K562 (cell line): ENCODE measurements at regions not wholly inside any gene's neighbourhood (a gene's known extent, or its start where the extent isn't known, plus 50 kb on each side); places are given as distances from the start of the nearest gene placed in this dataset.

ENCODE experiments used
- ATAC-seq: fragments of 200-7000 bp; cut with Tn5 transposase; 3 replicates; pipeline ENCODE4 v1.9.1; 2020; ENCODE audit warnings: moderate library complexity
- BruUV-seq: library from RNA; stranded (reverse); fragments of 400-500 nt; replicated peaks from 2 replicates; lab custom pipeline; 2021; lab: Mats Ljungman, UMichigan
- CTCF ChIA-PET: fragments of 300-600 bp; formaldehyde crosslinking; extraction: SDS; loops from one replicate; lab custom pipeline; 2021; ENCODE audit warnings: low intra/inter-chr PET ratio; lab: Yijun Ruan, JAX
- POLR2A ChIA-PET: fragments of 300-600, 350-650 bp; sonication (Branson Sonifier 250); formaldehyde crosslinking; extraction: SDS; loops from one replicate; lab custom pipeline; 2021; ENCODE audit warnings: antibody characterized with exemption, inconsistent platforms; lab: Yijun Ruan, JAX
- DNase-seq, 4 experiments: peaks; one replicate each; pipeline versions ENCODE4 v3.0.0 to v3.0.0-alpha.2; 2011 to 2018; ENCODE audit warnings: low spot score in 3 of 4, mixed read lengths in 3 of 4; ENCODE audit errors: extremely low read depth in 1 of 4
- FAIRE-seq: peaks from 2 replicates; lab custom pipeline; 2011; peaks lifted over from hg19 to GRCh38; lab: Jason Lieb, UNC
- H2AFZ ChIP-seq: 2 replicates; pipeline ENCODE4 v1.6.0; 2011; ENCODE audit warnings: low read depth, low read length, control low read depth, inconsistent platforms
- H3K27ac ChIP-seq: fragments of 200-600 bp; 3 replicates; pipeline ENCODE4 v1.8.0; 2011; ENCODE audit warnings: low read depth, mild to moderate bottlenecking, control low read depth, inconsistent platforms, low read length, moderate library complexity, mixed read lengths; ENCODE audit errors: extremely low read depth
- H3K27me3 ChIP-seq, 2 experiments: fragments of 300-600 bp in 1 of 2; 2 replicates in 1 of 2; 3 replicates in 1 of 2; pipeline versions ENCODE4 v1.6.0 to v1.8.0; 2011; ENCODE audit warnings: inconsistent platforms in 2 of 2, low read length in 2 of 2, mild to moderate bottlenecking in 1 of 2, mixed read lengths in 1 of 2, moderate library complexity in 1 of 2; ENCODE audit not compliant: control insufficient read depth in 2 of 2, insufficient read depth in 2 of 2
- H3K36me3 ChIP-seq: fragments of 300-600 bp; 3 replicates; pipeline ENCODE4 v1.8.0; 2011; ENCODE audit warnings: mild to moderate bottlenecking, low read length, inconsistent platforms; ENCODE audit not compliant: control insufficient read depth, insufficient read depth
- H3K4me1 ChIP-seq, 2 experiments: fragments of 200-600 bp in 1 of 2; replicated peaks in 1 of 2; 2 replicates in 1 of 2; 3 replicates in 1 of 2; pipeline versions ENCODE4 v1.5.1 to v1.8.0; 2011; ENCODE audit warnings: inconsistent platforms in 2 of 2, low read length in 2 of 2, mild to moderate bottlenecking in 1 of 2, mixed read lengths in 1 of 2, moderate library complexity in 1 of 2; ENCODE audit not compliant: control insufficient read depth in 2 of 2, insufficient read depth in 2 of 2
- H3K4me2 ChIP-seq: 2 replicates; pipeline ENCODE4 v1.6.1; 2011; ENCODE audit warnings: low read length, control low read depth, inconsistent platforms, mixed read lengths; ENCODE audit not compliant: insufficient read depth
- H3K4me3 ChIP-seq: fragments of 200-600 bp; sonication (generic), shearing (Covaris generic); 2 replicates; pipeline ENCODE4 v1.5.1; 2016; ENCODE audit warnings: control low read depth, inconsistent platforms
- H3K79me2 ChIP-seq: fragments of 200-600 bp; 3 replicates; pipeline ENCODE4 v1.8.0; 2011; ENCODE audit warnings: low read length, inconsistent platforms; ENCODE audit not compliant: control insufficient read depth, insufficient read depth
- H3K9ac ChIP-seq, 2 experiments: 2 replicates each; pipeline versions ENCODE4 v1.6.0 to v1.6.1; 2011; ENCODE audit warnings: low read depth in 2 of 2, low read length in 2 of 2, control low read depth in 1 of 2, inconsistent platforms in 1 of 2, mild to moderate bottlenecking in 1 of 2, mixed read lengths in 1 of 2; ENCODE audit not compliant: insufficient read depth in 1 of 2
- H3K9me1 ChIP-seq: one replicate; pipeline ENCODE4 v1.6.0; 2011; ENCODE audit warnings: inconsistent platforms, mild to moderate bottlenecking, low read length, moderate library complexity; ENCODE audit not compliant: control insufficient read depth, insufficient read depth
- H3K9me3 ChIP-seq: replicated peaks from 2 replicates; pipeline ENCODE4 v1.5.1; 2011; ENCODE audit warnings: low read depth, low read length, inconsistent platforms; ENCODE audit not compliant: control insufficient read depth, insufficient read depth
- H4K20me1 ChIP-seq: replicated peaks from 2 replicates; pipeline ENCODE4 v1.6.1; 2011; ENCODE audit warnings: low read length, inconsistent platforms, mixed read lengths; ENCODE audit not compliant: control insufficient read depth, insufficient read depth
- AFF1 ChIP-seq, 2 experiments: fragments of 450-650 bp; IDR thresholded peaks; 2 replicates each; pipeline ENCODE4 v1.6.1; 2018; ENCODE audit warnings: mild to moderate bottlenecking in 2 of 2, low read depth in 1 of 2; ENCODE audit not compliant: partially characterized antibody in 2 of 2
- DIDO1 ChIP-seq: fragments of 450-650 bp; IDR thresholded peaks from 2 replicates; pipeline ENCODE4 v1.6.1; 2016; ENCODE audit warnings: low read depth, missing biosample characterization, missing genetic modification characterization
- GATAD2A ChIP-seq: fragments of 450-650 bp; IDR thresholded peaks from 2 replicates; pipeline ENCODE4 v1.6.1; 2017
- KHSRP ChIP-seq: fragments of 450-650 bp; IDR thresholded peaks from 2 replicates; pipeline ENCODE4 v1.6.1; 2017
- MITF ChIP-seq: IDR thresholded peaks from 2 replicates; pipeline ENCODE4 v1.6.1; 2014; ENCODE audit warnings: antibody characterized with exemption
- MTF1 ChIP-seq: fragments of 250-450 bp; sonication (Bioruptor Pico); IDR thresholded peaks from 2 replicates; pipeline ENCODE4 v1.9.0; 2021; ENCODE audit warnings: moderate library complexity, mild to moderate bottlenecking, inconsistent platforms, borderline replicate concordance
- MYC ChIP-seq, 2 experiments: fragments of 250-450 bp in 1 of 2; sonication (Bioruptor Pico) in 1 of 2; IDR thresholded peaks; 2 replicates each; pipeline versions ENCODE4 v1.5.1 to v1.6.1; 2012 to 2021; ENCODE audit warnings: low read depth in 2 of 2, borderline replicate concordance in 1 of 2, improper control_type of control experiment in 1 of 2, low read length in 1 of 2, mild to moderate bottlenecking in 1 of 2, moderate library complexity in 1 of 2
- PHF21A ChIP-seq: fragments of 450-650 bp; IDR thresholded peaks from 2 replicates; pipeline ENCODE4 v1.6.1; 2017; ENCODE audit warnings: low read depth, borderline replicate concordance
- SMAD2 ChIP-seq: fragments of 150-350 bp; IDR thresholded peaks from 2 replicates; pipeline ENCODE4 v1.6.1; 2014; ENCODE audit warnings: low read depth, mild to moderate bottlenecking, low read length
- ZNF589 ChIP-seq: fragments of 200-800 bp; sonication (Bioruptor generic); IDR thresholded peaks from 2 replicates; pipeline ENCODE4 v1.6.1; 2016; ENCODE audit warnings: low read depth, missing genetic modification characterization, missing compliant biosample characterization
- WGBS: fragments of 100-300 bp; shearing (Covaris generic); methylation state at CpG from one replicate; pipeline ENCODE4 v1.1.6; 2016; ENCODE audit warnings: low coverage, mixed read lengths; ENCODE audit not compliant: insufficient coverage; ENCODE audit errors: missing lambda C conversion rate; 5-methylcytosine and 5-hydroxymethylcytosine counted together
- in situ Hi-C: fragments of 300-500 bp; cut with MboI; formaldehyde crosslinking; loops from 4 replicates; pipeline ENCODE4 v1.15.0; 2018; ENCODE audit warnings: inconsistent platforms, mixed read lengths
- intact Hi-C: fragments of 100-400 bp; cut with micrococcal nuclease; formaldehyde crosslinking; loops from 2 replicates; pipeline ENCODE4 v1.14.2; 2022

- TF ChIP-seq ZNF589 (CRISPR knock-in tag) = no peak
- no peak for TF ChIP-seq MTF1
- no peak for TF ChIP-seq GATAD2A
- TF ChIP-seq AFF1 (IDR thresholded peaks at IDR 0.05; ENCODE audit: low read depth in 1 of 2, partially characterized antibody in 2 of 2) = no peak
- no peak for TF ChIP-seq MYC (IDR thresholded peaks at IDR 0.05; ENCODE audit: low read depth, low read length)
- TF ChIP-seq MYC (CRISPR knock-in tag; IDR thresholded peaks at IDR 0.05; ENCODE audit: borderline replicate concordance, low read depth) = no peak
- no peak for TF ChIP-seq DIDO1 (tag)
These were observed 135.2 kb downstream of the PCSK1 start (continued) for GRCh38 chr5:96297867-96298266.

GRCh38 chr5:96297290-96297689, 135.8 kb downstream of the PCSK1 start:
- no peak overlapping the region for H3K9ac ChIP-seq
- intact Hi-C loops (no loop called here), in situ Hi-C loops (no loop called here)
- FAIRE-seq = no peak
- POLR2A ChIA-PET = no interaction called here
- TF ChIP-seq KHSRP (no peak), SMAD2 (no peak), PHF21A (no peak), MITF (no peak)
- no peak overlapping the region for H3K27ac ChIP-seq
- CTCF ChIA-PET = no interaction called here
- H3K4me3 ChIP-seq = no peak overlapping the region
- no peak overlapping the region for H2AFZ ChIP-seq
- 0% methylated on average over 1 of the region's 1 CpG for WGBS
- no peaks in the 10 kb centered on the region for H3K27me3 ChIP-seq
- ATAC-seq = no peak
- no peaks in the 10 kb centered on the region for H3K9me3 ChIP-seq
- H3K79me2 ChIP-seq = no peaks in the 10 kb centered on the region
- no peak for DNase-seq
- no peak overlapping the region for H3K4me2 ChIP-seq
- no peaks in the 10 kb centered on the region for H4K20me1 ChIP-seq
- no TSS peak for BruUV-seq
- H3K4me1 ChIP-seq = no peaks in the 10 kb centered on the region
- no peaks in the 10 kb centered on the region for H3K36me3 ChIP-seq
- no peaks in the 10 kb centered on the region for H3K9me1 ChIP-seq
